ENCODE measurements at regions not wholly inside any gene's neighbourhood (a gene's known extent, or its start where the extent isn't known, plus 50 kb on each side); places are given as distances from the start of the nearest gene placed in this dataset.

DNA sequence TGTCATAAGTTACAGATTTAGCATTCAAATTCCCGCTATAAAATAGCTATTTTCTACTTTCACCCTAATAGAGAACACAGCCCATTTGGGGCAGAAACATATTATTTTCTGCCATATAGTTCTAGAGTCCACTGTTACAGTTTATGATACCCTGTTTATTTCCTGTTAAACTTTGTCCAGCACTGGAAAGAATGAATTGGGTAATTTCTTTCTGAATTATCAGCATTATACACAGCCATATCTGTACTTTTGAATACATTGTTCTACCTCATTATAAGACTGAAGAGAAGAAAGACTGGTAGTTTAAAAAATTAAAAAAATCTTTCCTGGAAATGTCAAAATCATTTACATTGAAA is 332.1 kb downstream of the DIRAS2 start:
- Histone ChIP-seq H3K27ac (ENCODE audit: low read depth, low read length) (no peak overlapping the region), H3K27me3 (ENCODE audit: insufficient read depth, low read length) (peaks cover 3% of the 10 kb centered on the region; the same call in 1 of the 2 replicates), H3K36me3 (ENCODE audit: control insufficient read depth in 1 of 2, insufficient read depth in 2 of 2, low read length in 2 of 2) (no peaks in the 10 kb centered on the region), H3K4me2 (ENCODE audit: low read length) (no peak overlapping the region), H3K79me2 (ENCODE audit: insufficient read depth, low read length) (no peaks in the 10 kb centered on the region), H3K4me3 (replicated peaks in 1 of 2; ENCODE audit: low read depth in 1 of 2, low read length in 2 of 2) (no peak overlapping the region), H3K4me1 (ENCODE audit: control insufficient read depth in 1 of 2, insufficient read depth in 2 of 2, low read length in 2 of 2) (no peaks in the 10 kb centered on the region), H4K20me1 (ENCODE audit: insufficient read depth) (no peaks in the 10 kb centered on the region), H2AFZ (ENCODE audit: low read depth, low read length, poor library complexity, severe bottlenecking) (no peak overlapping the region), H3K9ac (ENCODE audit: low read length) (no peak overlapping the region), H3K9me3 (ENCODE audit: control insufficient read depth in 1 of 2, insufficient read depth in 1 of 2, low read depth in 1 of 2, low read length in 2 of 2) (no peaks in the 10 kb centered on the region), H3K9me2 (ENCODE audit: insufficient read depth) (no peaks in the 10 kb centered on the region)
- no peak for ATAC-seq
- intact Hi-C loops (cut with micrococcal nuclease), result no loop called here
- POLR2A ChIA-PET, result no interaction called here
- CTCF ChIA-PET, result no interaction called here
- RAD21 ChIA-PET (ENCODE audit: low non-redundant PET in 1 of 2, low total read pairs in 2 of 2, uncharacterized antibody in 2 of 2, unreplicated experiment in 2 of 2), result no interaction called here
- BruUV-seq (replicated peaks), result no TSS peak
- TF ChIP-seq, protein P1, sequence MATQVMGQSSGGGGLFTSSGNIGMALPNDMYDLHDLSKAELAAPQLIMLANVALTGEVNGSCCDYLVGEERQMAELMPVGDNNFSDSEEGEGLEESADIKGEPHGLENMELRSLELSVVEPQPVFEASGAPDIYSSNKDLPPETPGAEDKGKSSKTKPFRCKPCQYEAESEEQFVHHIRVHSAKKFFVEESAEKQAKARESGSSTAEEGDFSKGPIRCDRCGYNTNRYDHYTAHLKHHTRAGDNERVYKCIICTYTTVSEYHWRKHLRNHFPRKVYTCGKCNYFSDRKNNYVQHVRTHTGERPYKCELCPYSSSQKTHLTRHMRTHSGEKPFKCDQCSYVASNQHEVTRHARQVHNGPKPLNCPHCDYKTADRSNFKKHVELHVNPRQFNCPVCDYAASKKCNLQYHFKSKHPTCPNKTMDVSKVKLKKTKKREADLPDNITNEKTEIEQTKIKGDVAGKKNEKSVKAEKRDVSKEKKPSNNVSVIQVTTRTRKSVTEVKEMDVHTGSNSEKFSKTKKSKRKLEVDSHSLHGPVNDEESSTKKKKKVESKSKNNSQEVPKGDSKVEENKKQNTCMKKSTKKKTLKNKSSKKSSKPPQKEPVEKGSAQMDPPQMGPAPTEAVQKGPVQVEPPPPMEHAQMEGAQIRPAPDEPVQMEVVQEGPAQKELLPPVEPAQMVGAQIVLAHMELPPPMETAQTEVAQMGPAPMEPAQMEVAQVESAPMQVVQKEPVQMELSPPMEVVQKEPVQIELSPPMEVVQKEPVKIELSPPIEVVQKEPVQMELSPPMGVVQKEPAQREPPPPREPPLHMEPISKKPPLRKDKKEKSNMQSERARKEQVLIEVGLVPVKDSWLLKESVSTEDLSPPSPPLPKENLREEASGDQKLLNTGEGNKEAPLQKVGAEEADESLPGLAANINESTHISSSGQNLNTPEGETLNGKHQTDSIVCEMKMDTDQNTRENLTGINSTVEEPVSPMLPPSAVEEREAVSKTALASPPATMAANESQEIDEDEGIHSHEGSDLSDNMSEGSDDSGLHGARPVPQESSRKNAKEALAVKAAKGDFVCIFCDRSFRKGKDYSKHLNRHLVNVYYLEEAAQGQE (IDR thresholded peaks at IDR 0.05; ENCODE audit: low read depth), result no peak
- no peak for TF ChIP-seq EGR1 (IDR thresholded peaks at IDR 0.05; ENCODE audit: low read depth)
- no peak for TF ChIP-seq SP1 (IDR thresholded peaks at IDR 0.05; ENCODE audit: low read depth)
- TF ChIP-seq CEBPB (IDR thresholded peaks at IDR 0.05; ENCODE audit: low read depth), result no peak
- no peak for TF ChIP-seq TCF7L2 (IDR thresholded peaks at IDR 0.05; ENCODE audit: borderline replicate concordance, extremely low read depth, insufficient read depth, insufficient read length)
- TF ChIP-seq, protein P2, sequence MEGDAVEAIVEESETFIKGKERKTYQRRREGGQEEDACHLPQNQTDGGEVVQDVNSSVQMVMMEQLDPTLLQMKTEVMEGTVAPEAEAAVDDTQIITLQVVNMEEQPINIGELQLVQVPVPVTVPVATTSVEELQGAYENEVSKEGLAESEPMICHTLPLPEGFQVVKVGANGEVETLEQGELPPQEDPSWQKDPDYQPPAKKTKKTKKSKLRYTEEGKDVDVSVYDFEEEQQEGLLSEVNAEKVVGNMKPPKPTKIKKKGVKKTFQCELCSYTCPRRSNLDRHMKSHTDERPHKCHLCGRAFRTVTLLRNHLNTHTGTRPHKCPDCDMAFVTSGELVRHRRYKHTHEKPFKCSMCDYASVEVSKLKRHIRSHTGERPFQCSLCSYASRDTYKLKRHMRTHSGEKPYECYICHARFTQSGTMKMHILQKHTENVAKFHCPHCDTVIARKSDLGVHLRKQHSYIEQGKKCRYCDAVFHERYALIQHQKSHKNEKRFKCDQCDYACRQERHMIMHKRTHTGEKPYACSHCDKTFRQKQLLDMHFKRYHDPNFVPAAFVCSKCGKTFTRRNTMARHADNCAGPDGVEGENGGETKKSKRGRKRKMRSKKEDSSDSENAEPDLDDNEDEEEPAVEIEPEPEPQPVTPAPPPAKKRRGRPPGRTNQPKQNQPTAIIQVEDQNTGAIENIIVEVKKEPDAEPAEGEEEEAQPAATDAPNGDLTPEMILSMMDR (IDR thresholded peaks at IDR 0.05 in 2 of 3, conservative IDR thresholded peaks at IDR 0.05 in 1 of 3; ENCODE audit: borderline replicate concordance in 1 of 3, insufficient read depth in 1 of 3, low read depth in 2 of 3, low read length in 2 of 3), result no peak
- no peak for TF ChIP-seq EZH2phosphoT487 (IDR thresholded peaks at IDR 0.05; ENCODE audit: borderline replicate concordance)
- TF ChIP-seq CBX3 (IDR thresholded peaks at IDR 0.05; ENCODE audit: low read depth), result no peak
- TF ChIP-seq ZBTB33 (IDR thresholded peaks at IDR 0.05; ENCODE audit: extremely low read depth, insufficient replicate concordance, low read length), result no peak
- TF ChIP-seq ELF1 (IDR thresholded peaks at IDR 0.05; ENCODE audit: borderline replicate concordance, low read depth), result no peak
- TF ChIP-seq, protein P3, sequence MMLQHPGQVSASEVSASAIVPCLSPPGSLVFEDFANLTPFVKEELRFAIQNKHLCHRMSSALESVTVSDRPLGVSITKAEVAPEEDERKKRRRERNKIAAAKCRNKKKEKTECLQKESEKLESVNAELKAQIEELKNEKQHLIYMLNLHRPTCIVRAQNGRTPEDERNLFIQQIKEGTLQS (IDR thresholded peaks at IDR 0.05), result no peak
- no peak for TF ChIP-seq RAD21 (IDR thresholded peaks at IDR 0.05; ENCODE audit: low read depth)
- TF ChIP-seq YY1 (IDR thresholded peaks at IDR 0.05; ENCODE audit: extremely low read depth, insufficient replicate concordance, low read depth, low read length), result no peak
- no peak for DNase-seq (ENCODE audit: low read depth, low spot score)
